22Rv1 (cell line): ENCODE measurements at regions not wholly inside any gene's neighbourhood (a gene's known extent, or its start where the extent isn't known, plus 50 kb on each side); places are given as distances from the start of the nearest gene placed in this dataset.

Source experiments
- CTCF ChIP-seq: fragments of 450-650 bp; IDR thresholded peaks from 2 replicates; pipeline ENCODE4 v1.5.1; 2017; ENCODE audit warnings: mild to moderate bottlenecking
- ZFX ChIP-seq: fragments of 450-650 bp; IDR thresholded peaks from 2 replicates; pipeline ENCODE4 v1.6.1; 2017; ENCODE audit warnings: antibody characterized with exemption, borderline replicate concordance

- TF ChIP-seq CTCF (peak; percentile 77), ZFX (no peak)
Observed at GRCh38 chr13:71979616-71980015, 112.6 kb upstream of the DACH1 start.
